M059J (cell line): ENCODE measurements at regions not wholly inside any gene's neighbourhood (a gene's known extent, or its start where the extent isn't known, plus 50 kb on each side); places are given as distances from the start of the nearest gene placed in this dataset.

Experiments
- DNase-seq: peaks from one replicate; pipeline ENCODE4 v3.0.0-alpha.2; 2012; ENCODE audit warnings: low read depth

- no peak for DNase-seq
These were observed 248.4 kb downstream of the ELAVL2 start for GRCh38 chr9:23577611-23578010.

DNA sequence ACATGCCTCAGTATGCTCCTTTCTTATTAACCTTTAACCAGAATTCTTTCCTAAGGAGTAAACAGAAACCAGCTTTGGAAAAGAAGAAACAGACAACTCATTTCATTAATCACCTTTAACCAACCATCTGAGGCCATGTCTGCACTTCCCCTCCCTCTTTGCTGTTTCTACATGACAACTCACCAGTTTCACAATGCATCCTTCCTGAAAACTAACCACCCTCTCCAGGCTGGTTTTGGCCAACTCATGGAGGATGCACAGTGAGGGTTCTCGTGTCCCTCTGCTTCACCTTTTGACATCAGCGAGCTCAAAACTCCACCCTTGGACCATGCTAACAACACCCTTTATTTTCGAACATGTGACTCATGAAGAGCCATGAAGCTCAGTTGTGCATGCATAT is 244.1 kb downstream of the ELAVL2 start:
- peak; percentile 77 for DNase-seq

DNA sequence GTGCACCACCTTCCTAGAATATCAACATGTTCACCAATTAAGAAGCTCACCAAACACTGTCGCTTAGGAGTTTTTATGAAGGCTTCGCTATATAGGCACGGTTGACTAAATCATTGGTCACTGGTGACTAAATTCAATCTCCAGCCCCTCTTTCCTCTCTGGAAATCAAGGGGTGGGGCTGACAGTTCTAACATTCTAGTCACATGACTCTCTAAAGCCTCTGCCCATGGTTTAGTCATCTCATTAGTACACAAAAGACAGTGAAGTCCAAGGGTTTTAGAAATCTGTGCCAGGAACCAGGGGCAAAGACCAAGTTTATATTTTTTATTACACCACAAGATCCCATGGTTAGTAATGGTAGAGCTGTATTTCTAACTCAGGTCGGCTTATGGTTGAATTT is 243.2 kb downstream of the ELAVL2 start:
- DNase-seq: peak; percentile 78

DNA sequence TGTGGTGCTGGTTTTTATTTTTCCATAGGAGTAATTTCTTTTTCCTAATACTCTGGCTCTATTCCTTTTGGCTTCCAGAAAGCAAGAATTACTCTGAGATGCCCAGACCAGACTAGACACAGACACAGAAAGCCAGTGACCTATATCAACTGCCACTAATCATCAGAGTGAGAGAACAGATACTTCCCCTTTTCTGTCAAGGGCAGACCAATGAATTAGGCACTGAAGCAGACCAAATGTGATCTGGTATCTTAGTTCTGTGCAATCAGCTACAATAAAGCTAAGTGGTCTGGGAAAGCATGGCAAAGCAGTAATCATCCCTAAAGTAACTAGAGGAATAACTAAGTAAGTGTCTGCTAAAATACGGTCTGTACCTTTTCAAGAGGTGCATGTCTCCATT is 239.1 kb downstream of the ELAVL2 start:
- no peak for DNase-seq

GRCh38 chr9:23587433-23587832 is 238.6 kb downstream of the ELAVL2 start:
- DNase-seq: peak; percentile 65

DNA sequence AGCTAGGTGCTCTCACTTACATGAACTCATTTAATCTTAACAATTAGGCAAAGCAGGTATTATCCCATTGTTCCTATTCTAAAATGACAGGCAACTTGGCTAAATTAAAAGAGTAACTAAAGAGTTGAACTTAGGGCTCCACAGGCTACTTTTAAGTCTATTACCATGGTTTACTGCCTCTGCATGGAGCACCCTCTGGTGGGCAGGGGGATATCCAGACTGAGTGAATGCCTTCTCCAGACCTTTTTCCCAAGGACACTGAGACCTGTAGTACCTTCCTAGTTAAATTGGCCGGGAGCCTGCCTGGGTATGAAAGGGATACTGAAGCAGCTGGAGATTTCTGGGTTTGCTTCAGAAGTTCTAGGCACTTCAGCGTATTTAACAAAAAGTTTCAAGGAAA is 238.1 kb downstream of the ELAVL2 start:
- no peak for DNase-seq

- peak; percentile 45 for DNase-seq
These were observed 235.6 kb downstream of the ELAVL2 start for GRCh38 chr9:23590276-23591000.

DNA sequence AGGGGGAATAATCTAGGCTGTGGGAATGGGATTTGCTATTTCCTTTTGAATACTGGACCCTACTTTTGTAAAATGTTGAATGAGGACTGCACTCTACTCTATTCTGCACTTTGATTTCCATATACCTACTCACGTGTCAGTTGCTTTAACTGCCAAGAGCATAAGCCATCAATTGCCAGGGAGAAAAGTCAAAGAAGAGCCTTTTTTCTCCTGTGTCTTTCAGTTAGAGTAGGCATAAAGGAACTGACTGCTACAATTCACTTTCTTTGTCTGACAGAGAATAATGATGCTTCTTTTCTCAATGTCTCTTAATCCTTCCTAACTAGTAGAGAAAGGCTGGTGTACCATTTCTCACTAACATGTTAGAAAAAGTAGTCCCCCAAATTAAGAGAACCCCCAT is 231.6 kb downstream of the ELAVL2 start:
- DNase-seq: no peak

DNA sequence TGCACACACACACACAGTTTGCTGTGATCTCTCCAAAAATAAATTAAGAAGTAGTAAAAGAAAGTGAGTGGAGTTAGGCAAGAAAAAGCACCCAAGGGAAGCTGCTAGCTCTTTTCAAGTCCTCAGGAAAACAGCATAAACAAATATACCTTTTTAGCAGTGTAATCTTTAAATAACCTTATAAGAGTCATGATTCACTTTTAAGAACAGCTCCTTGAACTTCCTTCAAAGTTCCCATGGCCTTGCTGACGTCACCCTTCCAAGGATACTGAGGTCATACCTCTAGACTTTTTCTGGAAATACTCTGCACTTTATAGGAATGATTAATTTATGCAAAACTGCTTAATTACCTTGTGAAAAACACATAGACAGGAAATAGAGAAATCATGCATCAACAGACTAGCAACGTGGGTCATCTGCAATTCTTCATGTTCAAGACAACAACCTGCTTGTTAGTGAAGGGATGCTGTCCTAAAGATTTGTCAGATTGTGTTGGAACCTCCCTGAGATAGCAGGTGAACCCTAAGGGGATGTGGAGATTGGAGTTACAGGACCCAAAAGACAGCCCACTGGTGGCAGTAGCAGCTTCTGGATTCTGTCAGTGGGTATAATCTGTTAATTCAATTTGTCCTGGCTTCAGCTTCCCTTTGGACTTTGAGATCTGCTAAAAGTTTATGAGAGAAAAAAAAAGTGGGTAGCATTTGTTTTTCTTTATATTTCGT is 229.0 kb downstream of the ELAVL2 start:
- peak; percentile 46 for DNase-seq

- DNase-seq: no peak
These were observed 227.0 kb downstream of the ELAVL2 start for GRCh38 chr9:23598994-23599393.

DNA sequence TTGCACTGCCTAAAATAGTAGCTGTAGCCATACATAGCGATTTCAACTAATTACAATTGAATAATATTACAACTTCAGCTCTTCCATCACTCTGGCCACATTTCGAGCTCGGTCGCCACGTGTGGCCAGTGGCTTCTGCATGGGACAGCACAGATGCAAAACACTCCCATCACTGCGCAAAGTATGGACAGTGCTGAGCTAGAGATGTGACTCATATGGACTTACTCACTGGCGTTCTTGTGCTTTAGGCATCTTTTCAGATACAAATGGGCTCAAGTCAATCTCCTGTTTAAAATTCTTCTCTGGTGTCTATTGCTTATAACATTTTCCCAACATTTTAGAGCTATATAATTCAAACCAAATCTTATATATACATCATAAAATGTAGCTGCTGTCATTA is 222.7 kb downstream of the ELAVL2 start:
- DNase-seq: peak; percentile 61

- peak; percentile 12 for DNase-seq
These were observed 219.9 kb downstream of the ELAVL2 start for GRCh38 chr9:23606107-23606506.

DNA sequence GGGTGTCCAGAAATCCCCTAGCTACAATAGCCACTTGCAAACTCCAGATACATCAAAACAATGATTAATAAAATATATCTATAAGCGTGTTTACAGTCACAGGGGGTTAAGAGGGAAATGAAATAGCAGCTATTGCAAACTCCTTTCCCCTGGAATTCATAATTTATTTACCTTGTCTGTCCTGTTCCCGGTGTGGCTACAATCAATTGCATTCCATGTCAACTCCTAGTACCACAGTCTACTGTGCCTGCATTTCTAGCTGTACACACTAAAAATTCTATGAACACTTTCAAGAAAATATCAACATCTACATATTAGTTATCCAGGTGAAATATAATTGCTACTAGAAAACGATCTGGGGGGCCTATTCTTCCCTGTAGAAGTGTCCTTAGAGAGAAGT is 217.6 kb downstream of the ELAVL2 start:
- DNase-seq: no peak

DNA sequence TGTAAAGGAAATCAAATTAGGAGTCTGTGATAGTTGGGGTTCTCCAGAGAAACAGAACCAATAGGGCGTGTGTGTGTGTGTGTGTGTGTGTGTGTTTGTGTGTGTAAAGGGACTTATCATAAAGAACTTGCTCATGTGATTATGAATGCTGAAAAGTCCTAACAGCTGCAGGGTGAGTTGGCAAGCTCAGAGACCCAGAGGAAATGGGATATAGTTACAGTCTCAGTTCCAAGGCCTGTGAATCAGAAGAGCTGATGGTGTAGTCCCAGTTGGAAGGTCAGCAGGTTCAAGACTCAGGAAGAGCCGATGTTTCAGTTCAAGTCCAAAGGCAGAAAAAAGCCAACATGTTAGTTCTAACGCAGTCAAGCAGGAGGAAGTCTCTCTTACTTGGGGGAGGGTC is 214.2 kb downstream of the ELAVL2 start:
- peak; percentile 67 for DNase-seq

GRCh38 chr9:23615569-23615968 is 210.5 kb downstream of the ELAVL2 start:
- DNase-seq: no peak

DNA sequence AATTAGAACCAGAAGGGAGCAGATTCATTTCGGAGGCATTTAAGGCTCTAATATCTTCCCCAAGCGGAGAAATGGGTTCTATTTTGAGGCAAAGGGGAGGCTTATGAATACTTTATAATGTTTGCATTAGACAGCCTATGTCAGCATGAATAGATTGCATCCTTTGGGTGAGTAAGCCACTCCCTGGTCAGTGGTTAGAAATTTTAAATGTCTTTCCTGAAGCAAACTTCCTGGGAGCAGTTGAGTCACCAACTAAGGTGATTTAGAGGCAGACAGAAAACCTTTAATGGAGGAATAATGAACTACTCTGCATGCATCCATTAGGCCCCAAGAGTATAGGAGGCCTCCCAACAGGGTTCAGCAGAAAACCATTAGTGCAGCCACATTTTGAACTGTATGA is 204.9 kb downstream of the ELAVL2 start:
- peak; percentile 83 for DNase-seq

GRCh38 chr9:23621924-23622323 is 204.1 kb downstream of the ELAVL2 start:
- DNase-seq: peak; percentile 77

- DNase-seq: peak; percentile 59
These were observed 203.6 kb downstream of the ELAVL2 start for GRCh38 chr9:23622396-23622795.

- DNase-seq: peak; percentile 47
These were observed 195.6 kb downstream of the ELAVL2 start for GRCh38 chr9:23630488-23630887.

DNA sequence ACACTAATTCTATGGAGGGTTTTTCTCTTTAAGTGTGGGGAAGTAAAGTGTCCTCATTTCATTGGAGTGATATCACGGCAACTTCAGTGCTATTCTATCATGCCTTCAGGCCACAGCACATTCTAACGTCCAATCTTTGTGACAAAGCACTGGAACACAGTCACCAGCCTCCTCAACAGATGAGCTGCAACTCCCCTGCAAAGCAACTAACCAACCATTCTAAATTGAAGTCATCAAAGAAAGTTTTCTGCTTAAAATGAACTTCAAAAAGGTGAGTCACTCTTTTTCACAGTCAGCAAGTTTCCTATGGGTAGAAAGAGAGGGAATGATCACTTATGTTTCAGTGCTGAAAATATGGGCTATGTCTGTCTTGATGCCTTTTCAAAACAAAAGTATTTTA is 190.8 kb downstream of the ELAVL2 start:
- DNase-seq: peak; percentile 81

DNA sequence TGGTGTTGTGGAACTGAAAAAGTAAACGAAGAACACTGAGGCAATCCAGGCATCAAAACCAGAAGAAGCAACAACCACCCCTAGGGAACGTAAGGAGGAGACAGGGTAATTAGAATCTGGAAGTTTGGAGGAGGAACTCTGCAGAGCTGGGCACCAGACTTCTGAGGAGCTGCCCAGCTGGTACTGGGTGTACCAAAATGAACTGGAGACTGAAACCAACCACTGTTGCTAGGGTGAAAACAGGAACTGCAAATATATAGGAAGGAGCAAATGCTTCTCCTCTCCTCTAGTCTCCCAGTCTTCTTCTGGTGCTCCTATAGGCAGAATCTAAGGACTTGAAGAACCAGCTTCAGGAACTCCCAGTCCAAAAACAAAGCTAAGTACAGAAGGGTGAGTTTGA is 189.8 kb downstream of the ELAVL2 start:
- no peak for DNase-seq

DNA sequence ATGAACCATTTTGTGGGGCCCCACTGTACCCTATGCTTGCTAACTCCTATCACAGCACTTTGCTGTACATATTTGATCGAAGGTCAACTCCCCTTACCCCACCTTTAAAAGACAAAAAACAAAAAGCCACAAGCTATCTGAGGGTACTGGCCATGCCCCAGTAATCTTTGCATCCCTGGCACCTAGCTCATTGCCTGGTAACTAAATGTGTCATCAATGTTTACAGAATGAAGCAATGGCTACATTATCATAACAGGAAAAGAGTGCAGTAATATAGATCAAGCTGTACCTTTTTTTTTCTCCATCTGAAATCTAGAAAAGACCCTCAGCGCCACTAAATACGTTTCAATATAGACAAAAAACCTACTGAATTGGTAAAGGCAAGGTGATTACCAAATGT is 188.0 kb downstream of the ELAVL2 start:
- peak; percentile 42 for DNase-seq

DNA sequence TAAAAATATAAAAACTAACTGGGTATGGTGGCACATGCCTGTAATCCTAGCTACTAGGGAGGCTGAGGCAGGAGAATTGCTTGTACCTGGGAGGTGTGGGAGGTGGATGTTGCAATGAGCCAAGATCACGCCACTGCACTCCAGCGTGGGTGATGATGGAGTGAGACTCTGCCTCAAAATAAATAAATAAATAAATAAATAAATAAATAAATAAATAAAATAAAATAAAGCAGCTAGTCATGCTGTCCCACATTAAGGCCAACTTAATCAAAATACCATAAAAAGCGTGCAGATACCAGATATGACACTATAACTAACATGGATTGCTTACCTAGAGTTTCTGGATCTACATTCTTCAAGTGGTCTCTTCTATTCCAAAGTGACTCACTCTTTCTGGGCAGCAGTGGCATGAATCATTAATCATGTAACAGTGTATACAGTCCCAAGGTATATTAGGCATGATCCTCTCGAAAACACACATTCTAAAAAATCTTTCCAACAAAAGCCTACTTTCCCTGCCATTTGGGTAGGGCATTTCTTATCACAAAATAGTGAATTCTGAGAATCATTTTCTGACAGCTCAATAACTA is 187.1 kb downstream of the ELAVL2 start:
- DNase-seq: peak; percentile 85
